ENCODE measurements at regions not wholly inside any gene's neighbourhood (a gene's known extent, or its start where the extent isn't known, plus 50 kb on each side); places are given as distances from the start of the nearest gene placed in this dataset.
"Not testable (repeated sequence)": the region's sequence is repeated elsewhere in the genome, so short reads cannot be mapped to it uniquely, and the experiment has no call there.

DNA sequence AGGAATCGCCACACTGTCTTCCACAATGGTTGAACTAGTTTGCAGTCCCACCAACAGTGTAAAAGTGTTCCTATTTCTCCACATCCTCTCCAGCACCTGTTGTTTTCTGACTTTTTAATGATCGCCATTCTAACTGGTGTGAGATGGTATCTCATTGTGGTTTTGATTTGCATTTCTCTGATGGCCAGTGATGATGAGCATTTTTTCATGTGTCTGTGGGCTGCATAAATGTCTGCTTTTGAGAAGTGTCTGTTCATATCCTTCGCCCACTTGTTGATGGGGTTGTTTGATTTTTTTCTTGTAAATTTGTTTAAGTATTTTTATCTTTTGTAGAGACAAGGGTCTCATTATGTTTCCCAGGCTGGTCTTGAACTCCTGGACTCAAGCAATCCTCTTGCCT, 128.5 kb downstream of the EMP1 start:
- TF ChIP-seq, protein P1, sequence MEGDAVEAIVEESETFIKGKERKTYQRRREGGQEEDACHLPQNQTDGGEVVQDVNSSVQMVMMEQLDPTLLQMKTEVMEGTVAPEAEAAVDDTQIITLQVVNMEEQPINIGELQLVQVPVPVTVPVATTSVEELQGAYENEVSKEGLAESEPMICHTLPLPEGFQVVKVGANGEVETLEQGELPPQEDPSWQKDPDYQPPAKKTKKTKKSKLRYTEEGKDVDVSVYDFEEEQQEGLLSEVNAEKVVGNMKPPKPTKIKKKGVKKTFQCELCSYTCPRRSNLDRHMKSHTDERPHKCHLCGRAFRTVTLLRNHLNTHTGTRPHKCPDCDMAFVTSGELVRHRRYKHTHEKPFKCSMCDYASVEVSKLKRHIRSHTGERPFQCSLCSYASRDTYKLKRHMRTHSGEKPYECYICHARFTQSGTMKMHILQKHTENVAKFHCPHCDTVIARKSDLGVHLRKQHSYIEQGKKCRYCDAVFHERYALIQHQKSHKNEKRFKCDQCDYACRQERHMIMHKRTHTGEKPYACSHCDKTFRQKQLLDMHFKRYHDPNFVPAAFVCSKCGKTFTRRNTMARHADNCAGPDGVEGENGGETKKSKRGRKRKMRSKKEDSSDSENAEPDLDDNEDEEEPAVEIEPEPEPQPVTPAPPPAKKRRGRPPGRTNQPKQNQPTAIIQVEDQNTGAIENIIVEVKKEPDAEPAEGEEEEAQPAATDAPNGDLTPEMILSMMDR (IDR thresholded peaks at IDR 0.05) = not testable (repeated sequence)
- TF ChIP-seq POLR2AphosphoS5 (IDR thresholded peaks at IDR 0.05; ENCODE audit: low read depth, low read length) = not testable (repeated sequence)

Data from Panc1 (cell line).